Activated naive CD8-positive, alpha-beta T cell treated with anti-CD3 and anti-CD28 coated beads, Interleukin-2, amount 50 U/mL, for 24 hours (primary cell): ENCODE measurements at regions not wholly inside any gene's neighbourhood (a gene's known extent, or its start where the extent isn't known, plus 50 kb on each side); places are given as distances from the start of the nearest gene placed in this dataset.
A peak's percentile ranks its signal among the peaks of the same experiment; 100 is the strongest.

Source experiments
- ATAC-seq: fragments of 150-1000 bp; cut with Tn5 transposase; one replicate; pipeline ENCODE4 v1.10.0; 2021
- DNase-seq: peaks from one replicate; pipeline ENCODE4 v3.0.0; 2021
- H3K27ac Mint-ChIP-seq: one replicate; pipeline ENCODE4 v1.8.0; 2021; ENCODE audit warnings: mild to moderate bottlenecking, mixed read lengths
- H3K27me3 Mint-ChIP-seq: one replicate; pipeline ENCODE4 v1.8.0; 2021; ENCODE audit warnings: mixed read lengths
- H3K36me3 Mint-ChIP-seq: one replicate; pipeline ENCODE4 v1.8.0; 2021; ENCODE audit warnings: low read depth, mixed read lengths
- H3K4me1 Mint-ChIP-seq: one replicate; pipeline ENCODE4 v1.8.0; 2021; ENCODE audit warnings: mixed read lengths
- H3K4me3 Mint-ChIP-seq: one replicate; pipeline ENCODE4 v1.8.0; 2021; ENCODE audit warnings: mild to moderate bottlenecking, moderate library complexity, mixed read lengths
- H3K9me3 Mint-ChIP-seq: one replicate; pipeline ENCODE4 v1.8.0; 2021; ENCODE audit warnings: mixed read lengths

GRCh38 chr1:36584874-36585453, 102.3 kb upstream of the CSF3R start:
- Mint-ChIP-seq H3K4me3 (no peak overlapping the region), H3K4me1 (no peaks in the 10 kb centered on the region), H3K9me3 (no peaks in the 10 kb centered on the region), H3K27ac (no peak overlapping the region), H3K36me3 (no peaks in the 10 kb centered on the region), H3K27me3 (peaks cover 26% of the 10 kb centered on the region)
- DNase-seq = no peak
- no peak for ATAC-seq

GRCh38 chr1:36583980-36584782, 101.5 kb upstream of the CSF3R start:
- no peaks in the 10 kb centered on the region for H3K4me1 Mint-ChIP-seq

GRCh38 chr1:36583080-36583479, 100.4 kb upstream of the CSF3R start:
- ATAC-seq (no peak), DNase-seq (no peak)
- Mint-ChIP-seq H3K27me3 (peaks cover 26% of the 10 kb centered on the region), H3K4me1 (no peaks in the 10 kb centered on the region), H3K27ac (no peak overlapping the region), H3K9me3 (no peaks in the 10 kb centered on the region), H3K4me3 (no peak overlapping the region), H3K36me3 (no peaks in the 10 kb centered on the region)

More at GRCh38 chr1:36583980-36584782, 101.5 kb upstream of the CSF3R start:
- Mint-ChIP-seq H3K4me3 (no peak overlapping the region), H3K27me3 (peaks cover 26% of the 10 kb centered on the region), H3K9me3 (no peaks in the 10 kb centered on the region), H3K36me3 (no peaks in the 10 kb centered on the region), H3K27ac (no peak overlapping the region)
- ATAC-seq (no peak), DNase-seq (no peak)

- Mint-ChIP-seq H3K4me1 (no peaks in the 10 kb centered on the region), H3K4me3 (no peak overlapping the region), H3K36me3 (no peaks in the 10 kb centered on the region), H3K27ac (no peak overlapping the region), H3K9me3 (no peaks in the 10 kb centered on the region), H3K27me3 (peaks cover 19% of the 10 kb centered on the region)
- no peak for DNase-seq
- no peak for ATAC-seq
Observed at GRCh38 chr1:36582066-36582755, 99.5 kb upstream of the CSF3R start.

- no peaks in the 10 kb centered on the region for H3K36me3 Mint-ChIP-seq
- DNase-seq (no peak), ATAC-seq (no peak)
- H3K9me3 Mint-ChIP-seq = no peaks in the 10 kb centered on the region
- no peak overlapping the region for H3K27ac Mint-ChIP-seq
- H3K27me3 Mint-ChIP-seq = peaks cover 11% of the 10 kb centered on the region
- no peak overlapping the region for H3K4me3 Mint-ChIP-seq
- no peaks in the 10 kb centered on the region for H3K4me1 Mint-ChIP-seq
Observed at GRCh38 chr1:36580524-36580923, 97.8 kb upstream of the CSF3R start.

GRCh38 chr1:36579039-36579438, 96.3 kb upstream of the CSF3R start:
- Mint-ChIP-seq H3K4me1 (no peaks in the 10 kb centered on the region), H3K27me3 (peaks cover 8% of the 10 kb centered on the region), H3K4me3 (no peak overlapping the region), H3K36me3 (no peaks in the 10 kb centered on the region), H3K27ac (no peak overlapping the region), H3K9me3 (no peaks in the 10 kb centered on the region)
- ATAC-seq (no peak), DNase-seq (no peak)

GRCh38 chr1:36576551-36577110, 93.9 kb upstream of the CSF3R start:
- Mint-ChIP-seq H3K27me3 (peaks cover 21% of the 10 kb centered on the region), H3K4me3 (no peak overlapping the region), H3K4me1 (no peaks in the 10 kb centered on the region), H3K36me3 (no peaks in the 10 kb centered on the region), H3K9me3 (no peaks in the 10 kb centered on the region), H3K27ac (no peak overlapping the region)
- ATAC-seq (no peak), DNase-seq (no peak)

GRCh38 chr1:36576118-36576517, 93.4 kb upstream of the CSF3R start:
- Mint-ChIP-seq H3K27me3 (peaks cover 21% of the 10 kb centered on the region), H3K4me1 (no peaks in the 10 kb centered on the region), H3K27ac (no peak overlapping the region), H3K36me3 (no peaks in the 10 kb centered on the region), H3K4me3 (no peak overlapping the region), H3K9me3 (no peaks in the 10 kb centered on the region)
- DNase-seq (peak; percentile 73), ATAC-seq (peak; percentile 67)

- Mint-ChIP-seq H3K4me3 (no peak overlapping the region), H3K27ac (no peak overlapping the region), H3K9me3 (no peaks in the 10 kb centered on the region), H3K36me3 (no peaks in the 10 kb centered on the region), H3K27me3 (peaks cover 21% of the 10 kb centered on the region), H3K4me1 (no peaks in the 10 kb centered on the region)
- no peak for ATAC-seq
- DNase-seq = no peak
Observed at GRCh38 chr1:36573445-36573844, 90.7 kb upstream of the CSF3R start.

- Mint-ChIP-seq H3K27ac (no peak overlapping the region), H3K36me3 (no peaks in the 10 kb centered on the region), H3K9me3 (no peaks in the 10 kb centered on the region), H3K4me1 (no peaks in the 10 kb centered on the region), H3K4me3 (no peak overlapping the region), H3K27me3 (peaks cover 21% of the 10 kb centered on the region)
- no peak for DNase-seq
- ATAC-seq = no peak
Observed at GRCh38 chr1:36572906-36573305, 90.2 kb upstream of the CSF3R start.

GRCh38 chr1:36572142-36572715, 89.5 kb upstream of the CSF3R start:
- no peak overlapping the region for H3K27ac Mint-ChIP-seq
- DNase-seq = no peak
- ATAC-seq = no peak
- H3K36me3 Mint-ChIP-seq = no peaks in the 10 kb centered on the region
- H3K9me3 Mint-ChIP-seq = no peaks in the 10 kb centered on the region
- no peak overlapping the region for H3K4me3 Mint-ChIP-seq
- H3K27me3 Mint-ChIP-seq = peaks cover 21% of the 10 kb centered on the region
- H3K4me1 Mint-ChIP-seq = no peaks in the 10 kb centered on the region

GRCh38 chr1:36571106-36571505, 88.4 kb upstream of the CSF3R start:
- H3K4me1 Mint-ChIP-seq = no peaks in the 10 kb centered on the region
- ATAC-seq (no peak), DNase-seq (no peak)
- no peaks in the 10 kb centered on the region for H3K9me3 Mint-ChIP-seq
- peaks cover 20% of the 10 kb centered on the region for H3K27me3 Mint-ChIP-seq
- no peak overlapping the region for H3K27ac Mint-ChIP-seq
- H3K36me3 Mint-ChIP-seq = no peaks in the 10 kb centered on the region
- H3K4me3 Mint-ChIP-seq = no peak overlapping the region

- H3K36me3 Mint-ChIP-seq = no peaks in the 10 kb centered on the region
- no peaks in the 10 kb centered on the region for H3K4me1 Mint-ChIP-seq
- DNase-seq (no peak), ATAC-seq (no peak)
- H3K4me3 Mint-ChIP-seq = no peak overlapping the region
- no peaks in the 10 kb centered on the region for H3K9me3 Mint-ChIP-seq
- H3K27ac Mint-ChIP-seq = no peak overlapping the region
- H3K27me3 Mint-ChIP-seq = peaks cover 16% of the 10 kb centered on the region
Observed at GRCh38 chr1:36570478-36571060, 87.9 kb upstream of the CSF3R start.

- H3K36me3 Mint-ChIP-seq = no peaks in the 10 kb centered on the region
- ATAC-seq = no peak
- H3K27me3 Mint-ChIP-seq = peaks cover 16% of the 10 kb centered on the region
- no peak overlapping the region for H3K27ac Mint-ChIP-seq
- DNase-seq = no peak
- no peak overlapping the region for H3K4me3 Mint-ChIP-seq
- H3K4me1 Mint-ChIP-seq = no peaks in the 10 kb centered on the region
- H3K9me3 Mint-ChIP-seq = no peaks in the 10 kb centered on the region
Observed at GRCh38 chr1:36570006-36570405, 87.3 kb upstream of the CSF3R start.
